BLaER1 (cell line): ENCODE measurements at regions not wholly inside any gene's neighbourhood (a gene's known extent, or its start where the extent isn't known, plus 50 kb on each side); places are given as distances from the start of the nearest gene placed in this dataset.

ENCODE experiments used
- H3K27ac ChIP-seq: shearing (Covaris generic); formaldehyde crosslinking; 2 replicates; pipeline ENCODE4 v1.8.1; 2022
- H3K27me3 ChIP-seq: shearing (Covaris generic); formaldehyde crosslinking; 2 replicates; pipeline ENCODE4 v1.8.1; 2022
- H3K36me3 ChIP-seq: shearing (Covaris generic); formaldehyde crosslinking; 2 replicates; pipeline ENCODE4 v1.8.1; 2022
- H3K4me1 ChIP-seq: shearing (Covaris generic); formaldehyde crosslinking; 2 replicates; pipeline ENCODE4 v1.8.1; 2022
- H3K4me2 ChIP-seq: shearing (Covaris generic); formaldehyde crosslinking; 2 replicates; pipeline ENCODE4 v1.8.1; 2022
- H3K4me3 ChIP-seq: shearing (Covaris generic); formaldehyde crosslinking; 2 replicates; pipeline ENCODE4 v1.8.1; 2022
- H3K9ac ChIP-seq: shearing (Covaris generic); formaldehyde crosslinking; 2 replicates; pipeline ENCODE4 v1.8.1; 2022
- H3K9me3 ChIP-seq: shearing (Covaris generic); formaldehyde crosslinking; 2 replicates; pipeline ENCODE4 v1.8.1; 2022
- H4K20me1 ChIP-seq: shearing (Covaris generic); formaldehyde crosslinking; 2 replicates; pipeline ENCODE4 v1.8.1; 2022
- Cebpa-rat ChIP-seq: shearing (Covaris generic); IDR thresholded peaks from 2 replicates; pipeline ENCODE4 v1.8.1; 2022

DNA sequence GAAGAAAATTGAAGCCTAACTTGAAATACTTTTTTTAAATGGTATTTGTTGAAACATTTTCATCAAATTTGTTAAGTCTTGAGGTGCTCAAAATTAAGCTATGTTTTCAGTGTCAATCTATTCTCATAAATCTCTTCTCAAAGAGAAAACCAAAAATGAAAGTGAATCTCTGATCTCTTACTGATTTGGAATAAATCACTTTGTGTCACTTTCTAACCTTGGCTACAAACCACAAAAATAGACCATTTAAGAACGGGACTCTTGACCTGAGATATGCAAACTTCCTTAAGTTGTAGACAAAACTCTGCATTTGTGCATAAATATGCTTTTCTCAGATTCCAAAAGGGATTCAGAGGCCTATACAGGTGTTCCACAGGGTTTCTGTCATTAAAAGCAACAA, 192.9 kb downstream of the SEC23A start:
- Histone ChIP-seq H4K20me1 (no peaks in the 10 kb centered on the region), H3K4me2 (no peak overlapping the region), H3K27me3 (no peaks in the 10 kb centered on the region), H3K4me3 (no peak overlapping the region), H3K9me3 (0 out of 2 replicates have a peak, but pooled peaks cover 3% of the 10 kb centered on the region), H3K4me1 (peaks cover 8% of the 10 kb centered on the region; the same call in 1 of the 2 replicates), H3K9ac (no peak overlapping the region), H3K27ac (no peak overlapping the region), H3K36me3 (no peaks in the 10 kb centered on the region)
- no peak for TF ChIP-seq Cebpa-rat

DNA sequence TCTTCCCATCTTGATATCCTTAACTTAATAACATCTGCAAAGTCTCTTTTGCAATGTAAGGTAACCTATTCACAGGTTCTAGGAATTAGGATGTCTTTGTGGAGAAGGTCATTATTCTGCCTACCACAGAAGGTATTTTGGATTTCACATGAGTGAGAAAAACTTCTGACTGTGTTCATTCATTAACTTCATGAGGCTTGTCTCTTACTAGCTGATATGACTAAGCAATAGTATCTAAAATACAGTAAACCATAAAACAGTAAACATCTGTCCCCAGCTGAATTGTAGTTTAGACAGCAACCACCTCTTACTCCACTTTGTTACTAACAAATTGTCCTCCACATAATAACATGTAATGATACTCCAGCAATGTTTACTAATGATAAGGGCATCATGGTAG, 198.1 kb downstream of the SEC23A start:
- Histone ChIP-seq H3K4me1 (peaks cover 2% of the 10 kb centered on the region; the same call in 1 of the 2 replicates), H3K27ac (no peak overlapping the region), H3K9ac (no peak overlapping the region), H3K36me3 (no peaks in the 10 kb centered on the region), H3K4me3 (no peak overlapping the region), H3K9me3 (no peaks in the 10 kb centered on the region), H4K20me1 (no peaks in the 10 kb centered on the region), H3K27me3 (no peaks in the 10 kb centered on the region), H3K4me2 (no peak overlapping the region)
- no peak for TF ChIP-seq Cebpa-rat

DNA sequence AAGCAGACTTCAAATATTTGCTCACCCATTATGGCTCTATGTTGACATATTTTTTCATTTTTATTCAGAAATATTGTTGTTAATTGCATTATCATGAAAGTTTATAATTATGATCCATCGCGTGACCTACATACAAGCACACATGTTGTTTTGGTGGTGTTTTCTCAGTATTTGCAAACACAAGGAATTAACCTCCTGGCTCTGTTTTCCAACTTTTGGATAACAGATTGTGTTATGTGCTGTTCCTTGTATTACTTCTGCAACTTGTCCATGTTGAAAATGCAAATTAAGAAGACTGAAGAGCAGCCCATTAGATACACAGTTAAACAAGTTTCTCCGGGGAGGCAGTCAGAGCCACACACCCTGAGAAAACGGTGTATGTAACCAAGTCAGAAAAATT, 201.2 kb downstream of the SEC23A start:
- no peaks in the 10 kb centered on the region for H3K4me1 ChIP-seq
- H3K27ac ChIP-seq, result no peak overlapping the region
- H3K4me2 ChIP-seq, result no peak overlapping the region
- H3K9ac ChIP-seq, result no peak overlapping the region
- H3K4me3 ChIP-seq, result no peak overlapping the region
- no peaks in the 10 kb centered on the region for H3K9me3 ChIP-seq
- no peaks in the 10 kb centered on the region for H3K27me3 ChIP-seq
- H4K20me1 ChIP-seq, result no peaks in the 10 kb centered on the region
- no peak for TF ChIP-seq Cebpa-rat
- H3K36me3 ChIP-seq, result no peaks in the 10 kb centered on the region

DNA sequence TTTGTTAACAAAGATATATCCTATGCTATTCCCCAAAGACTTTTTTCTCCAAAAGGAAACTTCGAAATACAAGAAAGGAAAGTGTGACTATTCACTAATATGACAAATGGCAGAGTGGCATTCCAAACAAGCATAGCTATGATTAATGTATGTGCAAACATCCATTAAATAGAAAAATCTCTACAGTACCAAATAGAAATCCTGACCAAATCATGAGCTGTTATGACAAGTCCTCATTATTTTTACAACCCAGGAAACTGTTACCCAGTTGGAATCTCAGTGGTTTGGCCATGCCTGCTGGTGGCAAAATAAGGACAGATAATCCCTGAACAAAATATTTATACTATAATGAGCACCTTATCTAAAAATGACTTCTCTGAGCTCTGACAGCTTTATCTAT, 202.1 kb downstream of the SEC23A start:
- H3K27me3 ChIP-seq, result no peaks in the 10 kb centered on the region
- H3K9me3 ChIP-seq, result no peaks in the 10 kb centered on the region
- H3K27ac ChIP-seq, result no peak overlapping the region
- no peak overlapping the region for H3K4me3 ChIP-seq
- no peak overlapping the region for H3K9ac ChIP-seq
- H3K4me1 ChIP-seq, result no peaks in the 10 kb centered on the region
- H4K20me1 ChIP-seq, result no peaks in the 10 kb centered on the region
- no peaks in the 10 kb centered on the region for H3K36me3 ChIP-seq
- H3K4me2 ChIP-seq, result no peak overlapping the region
- TF ChIP-seq Cebpa-rat, result no peak

DNA sequence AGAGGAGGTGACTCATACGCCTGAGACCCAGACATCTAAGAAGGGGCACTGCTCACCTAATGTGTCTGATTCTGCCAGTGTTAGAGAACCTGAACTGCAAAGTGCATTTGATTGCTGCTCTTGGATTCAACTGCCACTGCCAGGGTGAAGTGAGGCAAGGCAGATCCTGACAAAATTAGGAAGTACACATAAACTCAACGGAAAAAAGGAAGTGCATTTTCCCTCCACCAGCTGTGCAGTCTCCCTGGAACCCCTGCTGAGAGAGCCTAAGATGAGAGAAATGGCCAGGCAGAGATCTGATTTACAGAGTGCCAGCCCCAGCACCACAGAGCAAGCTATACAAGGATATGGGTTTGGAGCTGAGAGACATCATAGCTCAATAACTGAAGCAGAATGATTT, 215.3 kb downstream of the SEC23A start:
- Histone ChIP-seq H3K4me1 (no peaks in the 10 kb centered on the region), H3K9ac (no peak overlapping the region)

DNA sequence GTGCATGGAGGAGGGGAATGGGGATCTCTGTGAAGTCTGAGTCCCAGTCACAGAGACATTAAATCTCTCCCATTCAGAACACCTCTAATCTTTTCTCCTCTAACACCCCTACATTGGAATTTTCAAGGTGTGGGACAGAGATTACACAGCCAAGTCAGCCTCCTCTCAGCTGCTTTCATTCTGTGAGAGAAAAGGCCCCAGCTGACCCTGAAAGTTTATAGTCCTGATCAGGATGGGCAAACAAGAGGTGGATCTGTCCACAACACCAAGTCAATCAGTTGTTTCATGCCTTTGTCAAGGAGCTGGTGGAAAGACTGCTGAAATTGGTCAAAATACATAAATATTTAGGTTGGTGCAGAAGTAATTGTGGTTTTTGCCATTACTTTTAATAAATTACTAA, 218.9 kb downstream of the SEC23A start:
- no peaks in the 10 kb centered on the region for H3K27me3 ChIP-seq
- no peak overlapping the region for H3K27ac ChIP-seq
- TF ChIP-seq Cebpa-rat, result no peak
- H3K9ac ChIP-seq, result no peak overlapping the region
- no peaks in the 10 kb centered on the region for H3K4me1 ChIP-seq
- no peaks in the 10 kb centered on the region for H4K20me1 ChIP-seq
- H3K4me3 ChIP-seq, result no peak overlapping the region
- H3K9me3 ChIP-seq, result no peaks in the 10 kb centered on the region
- H3K4me2 ChIP-seq, result no peak overlapping the region
- H3K36me3 ChIP-seq, result no peaks in the 10 kb centered on the region

More for the DNA sequence above, 215.3 kb downstream of the SEC23A start:
- no peak for TF ChIP-seq Cebpa-rat
- Histone ChIP-seq H3K9me3 (no peaks in the 10 kb centered on the region), H4K20me1 (no peaks in the 10 kb centered on the region), H3K36me3 (no peaks in the 10 kb centered on the region), H3K27me3 (no peaks in the 10 kb centered on the region), H3K4me3 (no peak overlapping the region), H3K27ac (no peak overlapping the region), H3K4me2 (no peak overlapping the region)

DNA sequence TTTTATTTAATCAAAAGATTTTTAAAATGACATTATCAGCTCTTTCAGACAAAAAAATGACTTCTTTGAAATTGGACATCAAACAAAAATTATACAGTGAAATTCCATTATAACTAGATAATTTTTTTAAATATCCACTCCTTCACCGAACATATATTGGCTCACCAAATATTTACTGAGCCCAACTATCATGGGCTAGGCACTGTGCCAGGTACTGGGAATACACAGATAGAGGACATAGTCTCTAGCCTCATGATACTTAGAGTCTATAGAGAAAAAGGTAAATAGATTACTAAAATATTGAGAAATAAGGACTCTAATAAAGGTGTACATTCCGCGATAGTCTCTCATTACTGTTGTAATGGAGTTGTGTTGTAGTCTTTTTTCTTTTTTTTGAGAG, 219.9 kb downstream of the SEC23A start:
- H3K4me2 ChIP-seq, result no peak overlapping the region
- TF ChIP-seq Cebpa-rat, result no peak
- no peak overlapping the region for H3K4me3 ChIP-seq
- no peak overlapping the region for H3K9ac ChIP-seq
- H3K9me3 ChIP-seq, result no peaks in the 10 kb centered on the region
- H4K20me1 ChIP-seq, result no peaks in the 10 kb centered on the region
- no peaks in the 10 kb centered on the region for H3K27me3 ChIP-seq
- no peak overlapping the region for H3K27ac ChIP-seq
- no peaks in the 10 kb centered on the region for H3K4me1 ChIP-seq
- H3K36me3 ChIP-seq, result no peaks in the 10 kb centered on the region

DNA sequence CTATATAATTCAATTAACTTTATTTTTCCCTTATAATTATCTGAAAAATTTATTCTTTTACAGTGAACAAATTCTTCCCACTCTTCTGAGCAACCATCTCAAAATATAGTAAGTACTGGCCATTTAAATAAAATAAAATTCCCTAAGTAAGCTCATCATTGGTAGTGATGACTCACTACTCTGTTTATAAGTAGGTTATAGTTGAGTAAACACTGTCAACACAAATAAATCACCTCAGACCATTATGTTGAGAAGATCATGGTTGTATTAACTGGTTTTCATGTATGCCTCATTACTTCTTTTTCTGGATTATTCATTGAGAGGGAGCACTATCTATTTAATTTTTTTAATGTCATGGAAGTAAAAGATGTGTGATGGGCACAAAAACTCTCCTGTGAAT, 220.5 kb downstream of the SEC23A start:
- no peaks in the 10 kb centered on the region for H4K20me1 ChIP-seq
- TF ChIP-seq Cebpa-rat, result no peak
- H3K36me3 ChIP-seq, result no peaks in the 10 kb centered on the region
- no peaks in the 10 kb centered on the region for H3K9me3 ChIP-seq
- H3K4me1 ChIP-seq, result no peaks in the 10 kb centered on the region
- no peak overlapping the region for H3K9ac ChIP-seq
- no peak overlapping the region for H3K4me2 ChIP-seq
- no peak overlapping the region for H3K4me3 ChIP-seq
- no peaks in the 10 kb centered on the region for H3K27me3 ChIP-seq
- H3K27ac ChIP-seq, result no peak overlapping the region

DNA sequence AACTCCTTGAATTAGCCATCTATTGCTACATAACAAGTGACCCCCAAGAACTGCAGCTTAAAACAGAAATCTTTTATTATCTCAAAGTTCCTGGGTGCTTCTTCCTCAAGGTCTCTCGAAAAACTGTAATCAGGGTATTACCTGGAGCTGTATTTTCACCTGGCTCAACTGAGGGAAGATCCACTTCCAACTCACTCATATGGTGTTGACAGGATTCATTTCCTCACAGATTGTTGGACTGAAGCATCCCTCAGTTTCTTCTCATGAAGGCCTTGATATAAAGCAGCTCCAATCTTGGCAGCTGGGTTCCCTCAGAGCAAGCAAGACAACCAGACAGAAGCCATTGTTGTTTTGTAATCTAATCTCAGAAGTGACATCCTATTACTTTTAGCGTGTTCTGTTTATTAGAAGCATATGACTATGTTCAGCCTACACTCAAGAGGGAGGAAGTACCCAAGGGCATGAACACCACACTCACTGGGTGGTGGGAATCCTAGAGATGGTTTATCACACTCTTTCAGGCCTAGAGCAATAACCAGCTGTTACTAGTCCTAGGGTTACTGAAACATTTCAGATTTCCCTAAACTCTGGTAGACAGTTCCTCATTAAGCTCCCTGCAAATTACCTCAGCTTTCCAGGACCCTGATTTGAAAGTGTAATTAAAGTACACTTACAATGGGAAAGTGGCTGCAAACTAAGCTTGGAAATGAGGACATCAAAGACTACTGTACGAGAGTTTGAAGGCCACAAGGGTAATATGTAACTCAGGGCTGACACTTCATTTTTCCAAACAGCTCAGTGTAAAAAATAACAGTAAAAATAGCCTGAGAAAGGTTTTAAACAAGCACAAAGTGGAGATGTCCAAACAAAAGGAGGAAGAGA, 222.2 kb downstream of the SEC23A start:
- Histone ChIP-seq H3K27ac (no peak overlapping the region), H3K36me3 (no peaks in the 10 kb centered on the region), H4K20me1 (no peaks in the 10 kb centered on the region), H3K9ac (no peak overlapping the region), H3K4me1 (no peaks in the 10 kb centered on the region), H3K9me3 (no peaks in the 10 kb centered on the region), H3K4me3 (no peak overlapping the region), H3K4me2 (no peak overlapping the region), H3K27me3 (no peaks in the 10 kb centered on the region)
- TF ChIP-seq Cebpa-rat, result no peak

DNA sequence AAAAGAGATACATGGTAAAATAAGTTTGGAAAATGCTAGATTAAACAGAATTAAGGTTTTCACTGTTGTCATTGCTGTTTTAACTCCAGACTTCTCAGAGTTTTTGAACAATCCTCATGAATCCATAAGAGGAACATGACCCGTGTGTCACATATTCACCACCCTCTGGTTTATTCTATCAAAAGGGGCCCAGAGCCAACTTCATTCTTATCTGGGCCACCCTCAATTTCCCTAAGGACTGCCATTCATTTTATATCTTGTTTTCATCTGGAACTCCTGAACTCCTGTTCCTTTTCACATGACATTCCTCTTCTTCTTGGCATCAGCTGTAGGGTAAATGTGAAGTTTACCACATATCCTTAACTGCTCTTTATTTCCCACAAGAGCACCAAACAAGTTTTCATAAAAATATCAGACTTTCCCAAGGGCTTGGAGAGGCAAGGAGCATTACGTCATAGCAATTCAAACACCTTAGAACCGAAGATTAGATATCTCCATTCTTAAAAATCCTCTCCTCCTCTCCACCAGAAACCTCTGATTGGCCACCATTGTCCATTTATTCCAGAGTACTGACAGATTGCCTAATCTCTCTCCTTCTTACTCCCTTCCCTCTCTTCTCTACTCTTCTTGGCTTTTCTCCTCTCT, 225.2 kb downstream of the SEC23A start:
- H3K4me3 ChIP-seq, result no peak overlapping the region
- no peaks in the 10 kb centered on the region for H3K27me3 ChIP-seq
- H3K9ac ChIP-seq, result no peak overlapping the region
- no peak overlapping the region for H3K4me2 ChIP-seq
- TF ChIP-seq Cebpa-rat, result no peak
- H3K27ac ChIP-seq, result no peak overlapping the region
- H3K4me1 ChIP-seq, result no peaks in the 10 kb centered on the region
- H4K20me1 ChIP-seq, result no peaks in the 10 kb centered on the region
- H3K36me3 ChIP-seq, result no peaks in the 10 kb centered on the region
- no peaks in the 10 kb centered on the region for H3K9me3 ChIP-seq
